HL-60 (cell line): ENCODE measurements at regions not wholly inside any gene's neighbourhood (a gene's known extent, or its start where the extent isn't known, plus 50 kb on each side); places are given as distances from the start of the nearest gene placed in this dataset.

Source experiments
- POLR2AphosphoS5 ChIP-seq: IDR thresholded peaks from 2 replicates; pipeline ENCODE4 v1.6.1; 2012; ENCODE audit warnings: low read depth
- TF ChIP-seq, protein P1 (sequence below): IDR thresholded peaks from one replicate; pipeline ENCODE4 v1.5.1; 2011; ENCODE audit warnings: low read length, control low read depth, inconsistent platforms; ENCODE audit not compliant: insufficient read depth
- TF ChIP-seq, protein P2 (sequence below): IDR thresholded peaks from 2 replicates; pipeline ENCODE4 v1.6.1; 2012; ENCODE audit warnings: low read depth; ENCODE audit not compliant: insufficient replicate concordance

DNA sequence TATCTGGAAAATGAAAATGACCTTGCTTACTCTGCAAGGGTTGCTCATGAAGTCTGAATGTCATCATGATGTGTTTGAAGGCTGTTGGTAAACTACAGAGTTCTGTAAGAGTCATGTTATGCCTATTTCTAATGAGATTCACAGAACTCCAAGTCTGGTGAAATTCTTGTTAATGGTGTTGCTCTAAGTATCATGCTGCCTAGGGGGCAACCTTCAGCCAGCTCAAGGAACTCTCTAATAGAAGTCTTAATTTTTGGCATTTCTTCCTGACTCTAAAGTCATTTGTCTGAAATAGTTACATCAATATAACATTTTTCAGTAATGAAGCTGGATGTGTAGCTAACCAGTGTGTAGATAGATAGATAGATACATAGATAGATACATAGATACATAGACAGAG, 302.8 kb downstream of the FAT3 start:
- TF ChIP-seq, protein P1, sequence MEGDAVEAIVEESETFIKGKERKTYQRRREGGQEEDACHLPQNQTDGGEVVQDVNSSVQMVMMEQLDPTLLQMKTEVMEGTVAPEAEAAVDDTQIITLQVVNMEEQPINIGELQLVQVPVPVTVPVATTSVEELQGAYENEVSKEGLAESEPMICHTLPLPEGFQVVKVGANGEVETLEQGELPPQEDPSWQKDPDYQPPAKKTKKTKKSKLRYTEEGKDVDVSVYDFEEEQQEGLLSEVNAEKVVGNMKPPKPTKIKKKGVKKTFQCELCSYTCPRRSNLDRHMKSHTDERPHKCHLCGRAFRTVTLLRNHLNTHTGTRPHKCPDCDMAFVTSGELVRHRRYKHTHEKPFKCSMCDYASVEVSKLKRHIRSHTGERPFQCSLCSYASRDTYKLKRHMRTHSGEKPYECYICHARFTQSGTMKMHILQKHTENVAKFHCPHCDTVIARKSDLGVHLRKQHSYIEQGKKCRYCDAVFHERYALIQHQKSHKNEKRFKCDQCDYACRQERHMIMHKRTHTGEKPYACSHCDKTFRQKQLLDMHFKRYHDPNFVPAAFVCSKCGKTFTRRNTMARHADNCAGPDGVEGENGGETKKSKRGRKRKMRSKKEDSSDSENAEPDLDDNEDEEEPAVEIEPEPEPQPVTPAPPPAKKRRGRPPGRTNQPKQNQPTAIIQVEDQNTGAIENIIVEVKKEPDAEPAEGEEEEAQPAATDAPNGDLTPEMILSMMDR: no peak
- TF ChIP-seq POLR2AphosphoS5: no peak
- TF ChIP-seq, protein P2, sequence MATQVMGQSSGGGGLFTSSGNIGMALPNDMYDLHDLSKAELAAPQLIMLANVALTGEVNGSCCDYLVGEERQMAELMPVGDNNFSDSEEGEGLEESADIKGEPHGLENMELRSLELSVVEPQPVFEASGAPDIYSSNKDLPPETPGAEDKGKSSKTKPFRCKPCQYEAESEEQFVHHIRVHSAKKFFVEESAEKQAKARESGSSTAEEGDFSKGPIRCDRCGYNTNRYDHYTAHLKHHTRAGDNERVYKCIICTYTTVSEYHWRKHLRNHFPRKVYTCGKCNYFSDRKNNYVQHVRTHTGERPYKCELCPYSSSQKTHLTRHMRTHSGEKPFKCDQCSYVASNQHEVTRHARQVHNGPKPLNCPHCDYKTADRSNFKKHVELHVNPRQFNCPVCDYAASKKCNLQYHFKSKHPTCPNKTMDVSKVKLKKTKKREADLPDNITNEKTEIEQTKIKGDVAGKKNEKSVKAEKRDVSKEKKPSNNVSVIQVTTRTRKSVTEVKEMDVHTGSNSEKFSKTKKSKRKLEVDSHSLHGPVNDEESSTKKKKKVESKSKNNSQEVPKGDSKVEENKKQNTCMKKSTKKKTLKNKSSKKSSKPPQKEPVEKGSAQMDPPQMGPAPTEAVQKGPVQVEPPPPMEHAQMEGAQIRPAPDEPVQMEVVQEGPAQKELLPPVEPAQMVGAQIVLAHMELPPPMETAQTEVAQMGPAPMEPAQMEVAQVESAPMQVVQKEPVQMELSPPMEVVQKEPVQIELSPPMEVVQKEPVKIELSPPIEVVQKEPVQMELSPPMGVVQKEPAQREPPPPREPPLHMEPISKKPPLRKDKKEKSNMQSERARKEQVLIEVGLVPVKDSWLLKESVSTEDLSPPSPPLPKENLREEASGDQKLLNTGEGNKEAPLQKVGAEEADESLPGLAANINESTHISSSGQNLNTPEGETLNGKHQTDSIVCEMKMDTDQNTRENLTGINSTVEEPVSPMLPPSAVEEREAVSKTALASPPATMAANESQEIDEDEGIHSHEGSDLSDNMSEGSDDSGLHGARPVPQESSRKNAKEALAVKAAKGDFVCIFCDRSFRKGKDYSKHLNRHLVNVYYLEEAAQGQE: no peak
